ENCODE measurements at regions not wholly inside any gene's neighbourhood (a gene's known extent, or its start where the extent isn't known, plus 50 kb on each side); places are given as distances from the start of the nearest gene placed in this dataset.

GRCh38 chr5:136781464-136781863 is 416.1 kb upstream of the TRPC7 start:
- CTCF ChIA-PET = interaction anchor here (0.5 to 0.9 kb wide), 2 partner anchors 505 to 532 kb away, joined by 3 to 5 read pairs; no protein-coding TSS in a partner anchor
- POLR2A ChIA-PET = no interaction called here
- TF ChIP-seq ZNF223 (tag by site-specific recombination; IDR thresholded peaks at IDR 0.05) (no peak), ZNF664 (tag by site-specific recombination; IDR thresholded peaks at IDR 0.05) (no peak), ZSCAN5A (tag by site-specific recombination; IDR thresholded peaks at IDR 0.05) (no peak), ZNF292 (tag by site-specific recombination; IDR thresholded peaks at IDR 0.05; ENCODE audit: borderline replicate concordance, low read depth) (no peak), ZNF169 (tag by site-specific recombination; IDR thresholded peaks at IDR 0.05) (no peak), KLF10 (tag by site-specific recombination; IDR thresholded peaks at IDR 0.05) (no peak), ZNF37A (tag by site-specific recombination; IDR thresholded peaks at IDR 0.05) (no peak), ZNF830 (tag by site-specific recombination; IDR thresholded peaks at IDR 0.05; ENCODE audit: low read depth) (no peak), ZNF571 (tag by site-specific recombination; IDR thresholded peaks at IDR 0.05) (no peak), ZSCAN30 (tag by site-specific recombination; IDR thresholded peaks at IDR 0.05) (no peak), ZNF138 (tag by site-specific recombination; IDR thresholded peaks at IDR 0.05; ENCODE audit: borderline replicate concordance) (no peak), ZNF548 (tag by site-specific recombination; IDR thresholded peaks at IDR 0.05) (no peak), SCRT2 (tag by site-specific recombination; IDR thresholded peaks at IDR 0.05) (no peak), TSHZ1 (tag by site-specific recombination; IDR thresholded peaks at IDR 0.05; ENCODE audit: borderline replicate concordance) (no peak), ZNF626 (tag by site-specific recombination; IDR thresholded peaks at IDR 0.05) (no peak)

GRCh38 chr5:136780518-136780917 is 415.2 kb upstream of the TRPC7 start:
- POLR2A ChIA-PET = no interaction called here

More at GRCh38 chr5:136781464-136781863, 416.1 kb upstream of the TRPC7 start:
- Histone ChIP-seq H3K27ac (ENCODE audit: extremely low read depth, low read depth, low read length) (no peak overlapping the region), H3K4me3 (ENCODE audit: low read depth, low read length) (no peak overlapping the region), H3K36me3 (ENCODE audit: control insufficient read depth in 2 of 2, insufficient read depth in 1 of 2, low read length in 2 of 2) (no peaks in the 10 kb centered on the region), H3K9me3 (ENCODE audit: control insufficient read depth, insufficient read depth, low read depth, low read length) (no peaks in the 10 kb centered on the region), H3K4me1 (ENCODE audit: control insufficient read depth, insufficient read depth, low read length) (no peaks in the 10 kb centered on the region)

More at GRCh38 chr5:136780518-136780917, 415.2 kb upstream of the TRPC7 start:
- TF ChIP-seq ZNF830 (tag by site-specific recombination; IDR thresholded peaks at IDR 0.05; ENCODE audit: low read depth) = no peak
- TF ChIP-seq CTCF (tag by site-specific recombination; IDR thresholded peaks at IDR 0.05) = peak; percentile 31; the same call in 1 of the 2 replicates
- CTCF ChIA-PET = interaction anchor here (0.6 kb wide), 1 partner anchor 17 kb away, joined by 3 read pairs; no protein-coding TSS in a partner anchor
- Histone ChIP-seq H3K36me3 (ENCODE audit: control insufficient read depth in 2 of 2, insufficient read depth in 1 of 2, low read length in 2 of 2) (no peaks in the 10 kb centered on the region), H3K9me3 (ENCODE audit: control insufficient read depth, insufficient read depth, low read depth, low read length) (no peaks in the 10 kb centered on the region), H3K4me3 (ENCODE audit: low read depth, low read length) (no peak overlapping the region), H3K4me1 (ENCODE audit: control insufficient read depth, insufficient read depth, low read length) (no peaks in the 10 kb centered on the region), H3K27ac (ENCODE audit: extremely low read depth, low read depth, low read length) (no peak overlapping the region)

Data from HEK293 (cell line).